Neural cell (in vitro differentiated cells): ENCODE measurements at regions not wholly inside any gene's neighbourhood (a gene's known extent, or its start where the extent isn't known, plus 50 kb on each side); places are given as distances from the start of the nearest gene placed in this dataset.

ENCODE experiments used
- H2AFZ ChIP-seq: fragments of 200-600, 300-800 bp; sonication (generic), shearing (Covaris generic); 2 replicates; pipeline ENCODE4 v1.6.0; 2014; ENCODE audit warnings: low read depth, mild to moderate bottlenecking, antibody characterized with exemption, low read length, moderate library complexity
- H3F3A ChIP-seq: fragments of 200-600 bp; shearing (Covaris generic); 2 replicates; pipeline ENCODE4 v1.6.1; 2016; ENCODE audit warnings: mild to moderate bottlenecking, moderate library complexity, mixed read lengths, antibody characterized with exemption, low read length; ENCODE audit not compliant: insufficient read depth, poor library complexity, severe bottlenecking
- H3K27ac ChIP-seq: fragments of 200-600, 300-800 bp; sonication (generic), shearing (Covaris generic); 2 replicates; pipeline ENCODE4 v1.5.1; 2014; ENCODE audit warnings: mild to moderate bottlenecking, low read length, moderate library complexity
- H3K27me3 ChIP-seq: fragments of 300-800, 200-600 bp; sonication (generic), shearing (Covaris generic); 2 replicates; pipeline ENCODE4 v1.6.0; 2014; ENCODE audit warnings: mild to moderate bottlenecking, low read depth, low read length, moderate library complexity; ENCODE audit not compliant: insufficient read depth
- H3K36me3 ChIP-seq: fragments of 300-800, 200-600 bp; sonication (generic), shearing (Covaris generic); 2 replicates; pipeline ENCODE4 v1.5.1; 2014; ENCODE audit warnings: mild to moderate bottlenecking, antibody characterized with exemption, low read length, moderate library complexity; ENCODE audit not compliant: insufficient read depth
- H3K4me2 ChIP-seq: fragments of 300-800, 200-600 bp; sonication (generic), shearing (Covaris generic); 2 replicates; pipeline ENCODE4 v1.6.0; 2014; ENCODE audit warnings: mild to moderate bottlenecking, low read length
- H3K4me3 ChIP-seq: fragments of 300-800, 200-600 bp; sonication (generic), shearing (Covaris generic); 2 replicates; pipeline ENCODE4 v1.5.1; 2014; ENCODE audit warnings: mild to moderate bottlenecking, low read length, moderate library complexity
- H3K79me2 ChIP-seq: fragments of 200-600 bp; shearing (Covaris generic); replicated peaks from 2 replicates; pipeline ENCODE4 v1.6.0; 2014; ENCODE audit warnings: mild to moderate bottlenecking, low read length, moderate library complexity; ENCODE audit not compliant: insufficient read depth
- H3K9ac ChIP-seq: fragments of 300-800, 200-600 bp; sonication (generic), shearing (Covaris generic); 2 replicates; pipeline ENCODE4 v1.6.1; 2016; ENCODE audit warnings: mild to moderate bottlenecking, low read length, mixed read lengths
- H3K9me2 ChIP-seq: fragments of 200-600 bp; shearing (Covaris generic); 2 replicates; pipeline ENCODE4 v1.6.1; 2016; ENCODE audit warnings: mild to moderate bottlenecking, low read length, mixed read lengths; ENCODE audit not compliant: insufficient read depth
- H3K9me3 ChIP-seq: fragments of 200-600, 300-800 bp; sonication (generic), shearing (Covaris generic); 2 replicates; pipeline ENCODE4 v1.6.1; 2016; ENCODE audit warnings: mild to moderate bottlenecking, mixed run types, low read length, moderate library complexity, mixed read lengths
- H4K20me1 ChIP-seq: fragments of 200-600 bp; shearing (Covaris generic); 2 replicates; pipeline ENCODE4 v1.6.1; 2016; ENCODE audit warnings: mild to moderate bottlenecking, mixed run types; ENCODE audit not compliant: insufficient read depth
- CTCF ChIP-seq: fragments of 450-650 bp; IDR thresholded peaks from 2 replicates; pipeline ENCODE4 v1.5.1; 2014; ENCODE audit warnings: antibody characterized with exemption, mild to moderate bottlenecking, moderate library complexity; ENCODE audit not compliant: poor library complexity, severe bottlenecking
- EP300 ChIP-seq: fragments of 450-650 bp; conservative IDR thresholded peaks from 2 replicates; pipeline ENCODE4 v1.6.1; 2014; ENCODE audit warnings: antibody characterized with exemption, mild to moderate bottlenecking, moderate library complexity; ENCODE audit not compliant: poor library complexity, severe bottlenecking
- EZH2 ChIP-seq: fragments of 200-600, 300-800 bp; shearing (Covaris generic), sonication (generic); IDR thresholded peaks from 2 replicates; pipeline ENCODE4 v1.6.1; 2014; ENCODE audit warnings: antibody characterized with exemption, low read length, borderline replicate concordance, mild to moderate bottlenecking; ENCODE audit not compliant: insufficient read depth, poor library complexity, severe bottlenecking
- MXI1 ChIP-seq: fragments of 450-650 bp; conservative IDR thresholded peaks from 2 replicates; pipeline ENCODE4 v1.6.1; 2014; ENCODE audit warnings: antibody characterized with exemption, mild to moderate bottlenecking; ENCODE audit not compliant: poor library complexity, severe bottlenecking
- POLR2AphosphoS5 ChIP-seq: IDR thresholded peaks from 2 replicates; pipeline ENCODE4 v1.6.1; 2012
- RAD21 ChIP-seq: fragments of 450-650 bp; conservative IDR thresholded peaks from 2 replicates; pipeline ENCODE4 v1.6.1; 2014; ENCODE audit warnings: antibody characterized with exemption, mild to moderate bottlenecking, moderate library complexity
- SMC3 ChIP-seq: fragments of 450-650 bp; conservative IDR thresholded peaks from 2 replicates; pipeline ENCODE4 v1.6.1; 2014; ENCODE audit warnings: antibody characterized with exemption, mild to moderate bottlenecking, moderate library complexity; ENCODE audit not compliant: poor library complexity
- TAF1 ChIP-seq: IDR thresholded peaks from 2 replicates; pipeline ENCODE4 v1.6.1; 2012; ENCODE audit warnings: low read depth
- TF ChIP-seq, protein P1 (sequence below): IDR thresholded peaks from 2 replicates; pipeline ENCODE4 v1.6.1; 2012; ENCODE audit warnings: borderline replicate concordance

- Histone ChIP-seq H3K9me3 (no peaks in the 10 kb centered on the region), H4K20me1 (no peaks in the 10 kb centered on the region), H3K9ac (no peak overlapping the region), H3K27me3 (no peaks in the 10 kb centered on the region), H2AFZ (no peak overlapping the region), H3K4me3 (no peak overlapping the region), H3K9me2 (no peaks in the 10 kb centered on the region), H3K27ac (no peak overlapping the region), H3F3A (no peaks in the 10 kb centered on the region), H3K4me2 (no peak overlapping the region), H3K79me2 (no peaks in the 10 kb centered on the region), H3K36me3 (no peaks in the 10 kb centered on the region)
- TF ChIP-seq TAF1 (no peak), EZH2 (no peak), SMC3 (no peak), RAD21 (no peak), EP300 (no peak), CTCF (no peak), POLR2AphosphoS5 (no peak), MXI1 (no peak)
- TF ChIP-seq, protein P1, sequence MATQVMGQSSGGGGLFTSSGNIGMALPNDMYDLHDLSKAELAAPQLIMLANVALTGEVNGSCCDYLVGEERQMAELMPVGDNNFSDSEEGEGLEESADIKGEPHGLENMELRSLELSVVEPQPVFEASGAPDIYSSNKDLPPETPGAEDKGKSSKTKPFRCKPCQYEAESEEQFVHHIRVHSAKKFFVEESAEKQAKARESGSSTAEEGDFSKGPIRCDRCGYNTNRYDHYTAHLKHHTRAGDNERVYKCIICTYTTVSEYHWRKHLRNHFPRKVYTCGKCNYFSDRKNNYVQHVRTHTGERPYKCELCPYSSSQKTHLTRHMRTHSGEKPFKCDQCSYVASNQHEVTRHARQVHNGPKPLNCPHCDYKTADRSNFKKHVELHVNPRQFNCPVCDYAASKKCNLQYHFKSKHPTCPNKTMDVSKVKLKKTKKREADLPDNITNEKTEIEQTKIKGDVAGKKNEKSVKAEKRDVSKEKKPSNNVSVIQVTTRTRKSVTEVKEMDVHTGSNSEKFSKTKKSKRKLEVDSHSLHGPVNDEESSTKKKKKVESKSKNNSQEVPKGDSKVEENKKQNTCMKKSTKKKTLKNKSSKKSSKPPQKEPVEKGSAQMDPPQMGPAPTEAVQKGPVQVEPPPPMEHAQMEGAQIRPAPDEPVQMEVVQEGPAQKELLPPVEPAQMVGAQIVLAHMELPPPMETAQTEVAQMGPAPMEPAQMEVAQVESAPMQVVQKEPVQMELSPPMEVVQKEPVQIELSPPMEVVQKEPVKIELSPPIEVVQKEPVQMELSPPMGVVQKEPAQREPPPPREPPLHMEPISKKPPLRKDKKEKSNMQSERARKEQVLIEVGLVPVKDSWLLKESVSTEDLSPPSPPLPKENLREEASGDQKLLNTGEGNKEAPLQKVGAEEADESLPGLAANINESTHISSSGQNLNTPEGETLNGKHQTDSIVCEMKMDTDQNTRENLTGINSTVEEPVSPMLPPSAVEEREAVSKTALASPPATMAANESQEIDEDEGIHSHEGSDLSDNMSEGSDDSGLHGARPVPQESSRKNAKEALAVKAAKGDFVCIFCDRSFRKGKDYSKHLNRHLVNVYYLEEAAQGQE, result no peak
These were observed 235.9 kb downstream of the BTBD3 start for GRCh38 chr20:12153628-12154027.

- TF ChIP-seq TAF1, result no peak
- no peak for TF ChIP-seq POLR2AphosphoS5
- TF ChIP-seq MXI1, result no peak
- TF ChIP-seq SMC3, result no peak
- no peak for TF ChIP-seq EP300
- TF ChIP-seq EZH2, result no peak
- no peak for TF ChIP-seq RAD21
- TF ChIP-seq CTCF, result no peak
- TF ChIP-seq, protein P1, result no peak
- Histone ChIP-seq H4K20me1 (no peaks in the 10 kb centered on the region), H3K4me2 (no peak overlapping the region), H3K36me3 (no peaks in the 10 kb centered on the region), H2AFZ (no peak overlapping the region), H3K9me2 (no peaks in the 10 kb centered on the region), H3K79me2 (no peaks in the 10 kb centered on the region), H3K9me3 (no peaks in the 10 kb centered on the region), H3K4me3 (no peak overlapping the region), H3F3A (no peaks in the 10 kb centered on the region), H3K27ac (no peak overlapping the region), H3K27me3 (no peaks in the 10 kb centered on the region), H3K9ac (no peak overlapping the region)
These were observed 238.6 kb downstream of the BTBD3 start for GRCh38 chr20:12156252-12156651.
